ENCODE measurements at regions not wholly inside any gene's neighbourhood (a gene's known extent, or its start where the extent isn't known, plus 50 kb on each side); places are given as distances from the start of the nearest gene placed in this dataset.

GRCh38 chr22:47605441-47605840 is 843.0 kb downstream of the TBC1D22A start:
- no peak for TF ChIP-seq CTCF (IDR thresholded peaks at IDR 0.05)
- TF ChIP-seq EP300 (IDR thresholded peaks at IDR 0.05), result no peak
- no peak for TF ChIP-seq POLR2AphosphoS5 (IDR thresholded peaks at IDR 0.05)
